ENCODE measurements at regions not wholly inside any gene's neighbourhood (a gene's known extent, or its start where the extent isn't known, plus 50 kb on each side); places are given as distances from the start of the nearest gene placed in this dataset.
"Not testable (repeated sequence)": the region's sequence is repeated elsewhere in the genome, so short reads cannot be mapped to it uniquely, and the experiment has no call there.

- no peak for DNase-seq
Observed at GRCh38 chr6:33892581-33893346, 89.0 kb upstream of the MLN start.

- DNase-seq, result no peak
Observed at GRCh38 chr6:33888664-33889200, 84.9 kb upstream of the MLN start.

GRCh38 chr6:33888183-33888582 lies 84.4 kb upstream of the MLN start:
- DNase-seq, result no peak

GRCh38 chr6:33886673-33887144 lies 82.9 kb upstream of the MLN start:
- DNase-seq, result no peak

- DNase-seq, result no peak
Observed at GRCh38 chr6:33885132-33886057, 81.6 kb upstream of the MLN start.

GRCh38 chr6:33883621-33884020 lies 79.8 kb upstream of the MLN start:
- not testable (repeated sequence) for DNase-seq

GRCh38 chr6:33882154-33882553 lies 78.4 kb upstream of the MLN start:
- no peak for DNase-seq

- DNase-seq, result no peak
Observed at GRCh38 chr6:33880766-33881165, 77.0 kb upstream of the MLN start.

- no peak for DNase-seq
Observed at GRCh38 chr6:33880104-33880678, 76.4 kb upstream of the MLN start.

GRCh38 chr6:33878562-33878961 lies 74.8 kb upstream of the MLN start:
- no peak for DNase-seq

- no peak for DNase-seq
Observed at GRCh38 chr6:33877982-33878535, 74.3 kb upstream of the MLN start.

- no peak for DNase-seq
Observed at GRCh38 chr6:33875696-33876095, 71.9 kb upstream of the MLN start.

GRCh38 chr6:33875141-33875581 lies 71.4 kb upstream of the MLN start:
- no peak for DNase-seq

GRCh38 chr6:33874136-33874760 lies 70.4 kb upstream of the MLN start:
- no peak for DNase-seq

- DNase-seq, result no peak
Observed at GRCh38 chr6:33872761-33873160, 69.0 kb upstream of the MLN start.

- DNase-seq, result no peak
Observed at GRCh38 chr6:33869826-33870423, 66.1 kb upstream of the MLN start.

- DNase-seq, result no peak
Observed at GRCh38 chr6:33869121-33869520, 65.3 kb upstream of the MLN start.

- DNase-seq, result no peak
Observed at GRCh38 chr6:33868141-33868540, 64.3 kb upstream of the MLN start.

GRCh38 chr6:33865478-33866077 lies 61.8 kb upstream of the MLN start:
- no peak for DNase-seq

- no peak for DNase-seq
Observed at GRCh38 chr6:33863723-33864440, 60.1 kb upstream of the MLN start.

- no peak for DNase-seq
Observed at GRCh38 chr6:33863084-33863483, 59.3 kb upstream of the MLN start.
